GM12878 (cell line): ENCODE measurements at regions not wholly inside any gene's neighbourhood (a gene's known extent, or its start where the extent isn't known, plus 50 kb on each side); places are given as distances from the start of the nearest gene placed in this dataset.

Source experiments
- ATAC-seq: fragments of 200-7000 bp; cut with Tn5 transposase; 3 replicates; pipeline ENCODE4 v1.9.1; 2020; ENCODE audit warnings: mild to moderate bottlenecking, moderate library complexity
- BruUV-seq: library from RNA; stranded (reverse); fragments of 400-500 nt; replicated peaks from 2 replicates; lab custom pipeline; 2021; lab: Mats Ljungman, UMichigan
- CTCF ChIA-PET: fragments of 300-600 bp; sonication (Branson Sonifier 250); formaldehyde crosslinking; extraction: SDS; loops from one replicate; lab custom pipeline; 2021; ENCODE audit warnings: inconsistent platforms; lab: Yijun Ruan, JAX
- POLR2A ChIA-PET: fragments of 350-600 bp; formaldehyde crosslinking; extraction: SDS; loops from one replicate; lab custom pipeline; 2021; ENCODE audit warnings: inconsistent platforms; lab: Charles Lee
- RAD21 ChIA-PET: fragments of 300-600 bp; sonication (Branson Sonifier 250); formaldehyde crosslinking; loops from one replicate; lab custom pipeline; 2023; ENCODE audit warnings: antibody characterized with exemption; ENCODE audit not compliant: unreplicated experiment; lab: Charles Lee
- SMC1A ChIA-PET: fragments of 300-600 bp; sonication (Branson Sonifier 250); formaldehyde crosslinking; loops from one replicate; lab custom pipeline; 2023; ENCODE audit not compliant: unreplicated experiment, uncharacterized antibody; lab: Charles Lee
- DNase-seq: peaks from one replicate; pipeline ENCODE4 v3.0.0-alpha.2; 2011; ENCODE audit warnings: low read depth, low spot score
- FAIRE-seq: peaks from 3 replicates; lab custom pipeline; 2011; peaks lifted over from hg19 to GRCh38; lab: Jason Lieb, UNC
- H2AFZ ChIP-seq: 2 replicates; pipeline ENCODE4 v1.6.0; 2011; ENCODE audit warnings: low read depth, low read length, control low read depth; ENCODE audit not compliant: control insufficient read depth
- H3K27ac ChIP-seq: 2 replicates; pipeline ENCODE4 v1.5.1; 2011; ENCODE audit warnings: control low read depth; ENCODE audit not compliant: control insufficient read depth, insufficient read depth
- H3K27me3 ChIP-seq, 2 experiments: replicated peaks in 1 of 2; 2 replicates each; pipeline versions ENCODE4 v1.6.0 to v1.6.1; 2011; ENCODE audit warnings: low read length in 1 of 2; ENCODE audit not compliant: control insufficient read depth in 2 of 2, insufficient read depth in 2 of 2
- H3K36me3 ChIP-seq, 2 experiments: 2 replicates each; pipeline ENCODE4 v1.5.1; 2011; ENCODE audit warnings: low read length in 1 of 2; ENCODE audit not compliant: control insufficient read depth in 2 of 2, insufficient read depth in 2 of 2
- H3K4me1 ChIP-seq: 2 replicates; pipeline ENCODE4 v1.6.1; 2011; ENCODE audit warnings: mild to moderate bottlenecking, low read length, moderate library complexity, mixed read lengths; ENCODE audit not compliant: control insufficient read depth, insufficient read depth
- H3K4me2 ChIP-seq: 2 replicates; pipeline ENCODE4 v1.6.0; 2011; ENCODE audit warnings: control low read depth; ENCODE audit not compliant: control insufficient read depth, insufficient read depth
- H3K4me3 ChIP-seq: fragments of 200-600 bp; sonication (generic); 2 replicates; pipeline ENCODE4 v1.5.1; 2016
- H3K79me2 ChIP-seq: 2 replicates; pipeline ENCODE4 v1.6.0; 2011; ENCODE audit warnings: low read length; ENCODE audit not compliant: control insufficient read depth, insufficient read depth
- H3K9ac ChIP-seq: 2 replicates; pipeline ENCODE4 v1.8.0; 2011; ENCODE audit warnings: low read length, control low read depth, mixed read lengths; ENCODE audit not compliant: control insufficient read depth, insufficient read depth
- H3K9me3 ChIP-seq: replicated peaks from 3 replicates; pipeline ENCODE4 v1.5.1; 2011; ENCODE audit warnings: mild to moderate bottlenecking, low read length; ENCODE audit not compliant: control insufficient read depth, insufficient read depth
- H4K20me1 ChIP-seq: 2 replicates; pipeline ENCODE4 v1.6.0; 2011; ENCODE audit not compliant: control insufficient read depth, insufficient read depth
- ATF2 ChIP-seq: IDR thresholded peaks from 2 replicates; pipeline ENCODE4 v1.6.1; 2012; ENCODE audit warnings: low read length, inconsistent platforms
- EZH2 ChIP-seq: IDR thresholded peaks from 2 replicates; pipeline ENCODE4 v1.6.1; 2012; ENCODE audit warnings: low read depth, mild to moderate bottlenecking, control low read depth, inconsistent platforms, low read length, borderline replicate concordance; ENCODE audit not compliant: control insufficient read depth
- MXI1 ChIP-seq: fragments of 150-350 bp; IDR thresholded peaks from 2 replicates; pipeline ENCODE4 v1.6.1; 2011; ENCODE audit warnings: low read depth, mild to moderate bottlenecking, inconsistent platforms, low read length, improper control_type of control experiment
- RAD21 ChIP-seq: IDR thresholded peaks from 2 replicates; pipeline ENCODE4 v1.6.1; 2011; ENCODE audit warnings: mild to moderate bottlenecking, low read depth, low read length, moderate library complexity; ENCODE audit not compliant: insufficient read depth
- SREBF1 ChIP-seq: IDR thresholded peaks from 2 replicates; pipeline ENCODE4 v1.6.1; 2012; ENCODE audit warnings: mild to moderate bottlenecking, low read length
- STAT3 ChIP-seq: IDR thresholded peaks from 2 replicates; pipeline ENCODE4 v1.6.1; 2011; ENCODE audit warnings: low read depth, low read length, improper control_type of control experiment
- TCF12 ChIP-seq: IDR thresholded peaks from 2 replicates; pipeline ENCODE4 v1.6.1; 2011; ENCODE audit warnings: low read depth, mild to moderate bottlenecking, low read length
- WGBS: methylation state at CpG from one replicate; pipeline ENCODE4 v1.1.6; 2016; ENCODE audit warnings: low lambda C conversion rate; ENCODE audit not compliant: insufficient replicate concordance, insufficient coverage; ENCODE audit errors: missing lambda C conversion rate; 5-methylcytosine and 5-hydroxymethylcytosine counted together
- in situ Hi-C: fragments of 300-500 bp; cut with MboI; formaldehyde crosslinking; loops from 9 replicates; pipeline ENCODE4 v1.14.3; 2018; ENCODE audit warnings: mixed read lengths
- intact Hi-C: fragments of 100-400 bp; cut with micrococcal nuclease; formaldehyde crosslinking; loops from one replicate; pipeline ENCODE4 v1.14.2; 2022; ENCODE audit not compliant: unreplicated experiment
- TF ChIP-seq, protein P1 (sequence below): fragments of 450-650 bp; IDR thresholded peaks from 2 replicates; pipeline ENCODE4 v1.6.1; 2017; ENCODE audit warnings: antibody characterized with exemption, mild to moderate bottlenecking, moderate library complexity

DNA sequence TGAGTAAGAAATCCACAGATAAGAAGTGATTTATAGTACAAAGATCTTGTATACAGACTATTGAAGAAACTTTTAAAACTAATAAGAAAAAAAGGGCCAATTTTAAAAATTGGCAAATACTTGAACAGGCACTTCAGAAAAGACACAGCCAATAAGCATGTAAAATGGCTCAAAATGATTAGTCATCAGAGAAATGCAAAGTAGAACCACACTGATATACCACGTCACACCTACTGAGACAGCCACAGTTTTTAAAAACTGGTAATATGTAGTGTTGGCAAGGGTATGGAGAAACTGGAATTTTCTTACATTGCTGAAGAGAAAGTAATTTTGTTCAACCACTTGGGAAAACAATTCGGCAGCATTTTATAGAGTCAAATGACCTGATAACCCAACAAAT is 488.9 kb upstream of the HTR1E start:
- Histone ChIP-seq H3K36me3 (no peaks in the 10 kb centered on the region), H3K4me1 (no peaks in the 10 kb centered on the region), H2AFZ (no peak overlapping the region), H3K4me3 (no peak overlapping the region), H3K9ac (no peak overlapping the region), H4K20me1 (no peaks in the 10 kb centered on the region), H3K9me3 (no peaks in the 10 kb centered on the region; the same call in 2 of the 3 replicates), H3K4me2 (no peak overlapping the region), H3K79me2 (no peaks in the 10 kb centered on the region), H3K27ac (no peak overlapping the region), H3K27me3 (no peaks in the 10 kb centered on the region)
- BruUV-seq: no TSS peak
- ATAC-seq (no peak), DNase-seq (no peak), FAIRE-seq (no peak)
- in situ Hi-C loops: no loop called here
- ChIA-PET POLR2A (no interaction called here), SMC1A (no interaction called here), CTCF (no interaction called here), RAD21 (no interaction called here)
- TF ChIP-seq MXI1 (no peak), SREBF1 (no peak), EZH2 (no peak), TCF12 (no peak), ATF2 (no peak), STAT3 (no peak), RAD21 (no peak)
- TF ChIP-seq, protein P1, sequence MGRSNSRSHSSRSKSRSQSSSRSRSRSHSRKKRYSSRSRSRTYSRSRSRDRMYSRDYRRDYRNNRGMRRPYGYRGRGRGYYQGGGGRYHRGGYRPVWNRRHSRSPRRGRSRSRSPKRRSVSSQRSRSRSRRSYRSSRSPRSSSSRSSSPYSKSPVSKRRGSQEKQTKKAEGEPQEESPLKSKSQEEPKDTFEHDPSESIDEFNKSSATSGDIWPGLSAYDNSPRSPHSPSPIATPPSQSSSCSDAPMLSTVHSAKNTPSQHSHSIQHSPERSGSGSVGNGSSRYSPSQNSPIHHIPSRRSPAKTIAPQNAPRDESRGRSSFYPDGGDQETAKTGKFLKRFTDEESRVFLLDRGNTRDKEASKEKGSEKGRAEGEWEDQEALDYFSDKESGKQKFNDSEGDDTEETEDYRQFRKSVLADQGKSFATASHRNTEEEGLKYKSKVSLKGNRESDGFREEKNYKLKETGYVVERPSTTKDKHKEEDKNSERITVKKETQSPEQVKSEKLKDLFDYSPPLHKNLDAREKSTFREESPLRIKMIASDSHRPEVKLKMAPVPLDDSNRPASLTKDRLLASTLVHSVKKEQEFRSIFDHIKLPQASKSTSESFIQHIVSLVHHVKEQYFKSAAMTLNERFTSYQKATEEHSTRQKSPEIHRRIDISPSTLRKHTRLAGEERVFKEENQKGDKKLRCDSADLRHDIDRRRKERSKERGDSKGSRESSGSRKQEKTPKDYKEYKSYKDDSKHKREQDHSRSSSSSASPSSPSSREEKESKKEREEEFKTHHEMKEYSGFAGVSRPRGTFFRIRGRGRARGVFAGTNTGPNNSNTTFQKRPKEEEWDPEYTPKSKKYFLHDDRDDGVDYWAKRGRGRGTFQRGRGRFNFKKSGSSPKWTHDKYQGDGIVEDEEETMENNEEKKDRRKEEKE: no peak
- 12% methylated on average over 2 of the region's 2 CpGs for WGBS
- intact Hi-C loops: no loop called here
